ENCODE measurements at regions not wholly inside any gene's neighbourhood (a gene's known extent, or its start where the extent isn't known, plus 50 kb on each side); places are given as distances from the start of the nearest gene placed in this dataset.

GRCh38 chr5:28499766-28500290 is 1461.4 kb upstream of the CDH9 start:
- Histone ChIP-seq H3K9me3 (no peaks in the 10 kb centered on the region), H3K27ac (no peak overlapping the region), H3K36me3 (no peaks in the 10 kb centered on the region), H3K4me1 (no peaks in the 10 kb centered on the region), H3K27me3 (no peaks in the 10 kb centered on the region), H3K4me3 (no peak overlapping the region)
- TF ChIP-seq, protein P1, sequence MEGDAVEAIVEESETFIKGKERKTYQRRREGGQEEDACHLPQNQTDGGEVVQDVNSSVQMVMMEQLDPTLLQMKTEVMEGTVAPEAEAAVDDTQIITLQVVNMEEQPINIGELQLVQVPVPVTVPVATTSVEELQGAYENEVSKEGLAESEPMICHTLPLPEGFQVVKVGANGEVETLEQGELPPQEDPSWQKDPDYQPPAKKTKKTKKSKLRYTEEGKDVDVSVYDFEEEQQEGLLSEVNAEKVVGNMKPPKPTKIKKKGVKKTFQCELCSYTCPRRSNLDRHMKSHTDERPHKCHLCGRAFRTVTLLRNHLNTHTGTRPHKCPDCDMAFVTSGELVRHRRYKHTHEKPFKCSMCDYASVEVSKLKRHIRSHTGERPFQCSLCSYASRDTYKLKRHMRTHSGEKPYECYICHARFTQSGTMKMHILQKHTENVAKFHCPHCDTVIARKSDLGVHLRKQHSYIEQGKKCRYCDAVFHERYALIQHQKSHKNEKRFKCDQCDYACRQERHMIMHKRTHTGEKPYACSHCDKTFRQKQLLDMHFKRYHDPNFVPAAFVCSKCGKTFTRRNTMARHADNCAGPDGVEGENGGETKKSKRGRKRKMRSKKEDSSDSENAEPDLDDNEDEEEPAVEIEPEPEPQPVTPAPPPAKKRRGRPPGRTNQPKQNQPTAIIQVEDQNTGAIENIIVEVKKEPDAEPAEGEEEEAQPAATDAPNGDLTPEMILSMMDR (IDR thresholded peaks at IDR 0.05) = no peak
- TF ChIP-seq POLR2A (IDR thresholded peaks at IDR 0.05) (no peak), POLR2AphosphoS5 (IDR thresholded peaks at IDR 0.05) (no peak)
- intact Hi-C loops (cut with DNase I; ENCODE audit: low total_unique reads) = loop anchor here (10.0 kb wide), 1 partner anchor 415 kb away; no protein-coding TSS in a partner anchor
- no peak for DNase-seq (ENCODE audit: low spot score in 2 of 2)

DNA sequence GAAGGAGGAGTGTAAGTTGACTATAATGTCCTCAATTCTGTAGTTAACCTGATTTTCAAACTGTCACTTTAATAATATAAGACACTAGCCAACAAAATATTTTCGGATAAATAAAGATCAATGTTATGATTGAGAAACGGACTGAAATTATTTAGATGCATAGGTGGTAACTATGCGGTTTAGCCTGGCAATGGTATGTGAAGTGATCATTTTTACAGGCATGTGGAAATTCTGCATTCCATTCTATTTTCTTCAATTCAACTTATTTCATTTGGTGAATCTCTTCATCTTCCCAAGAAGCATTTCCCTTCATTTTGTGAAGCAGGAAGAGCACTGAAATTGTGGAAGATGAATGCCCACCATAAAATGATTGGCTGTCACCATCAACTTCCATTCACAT is 1457.5 kb upstream of the CDH9 start:
- intact Hi-C loops (cut with DNase I; ENCODE audit: low total_unique reads) = no loop called here
- Histone ChIP-seq H3K36me3 (no peaks in the 10 kb centered on the region), H3K4me1 (no peaks in the 10 kb centered on the region), H3K4me3 (no peak overlapping the region), H3K9me3 (peaks cover 0 to 5% of the 10 kb centered on the region in 2 donors), H3K27me3 (no peaks in the 10 kb centered on the region), H3K27ac (no peak overlapping the region)
- no peak for DNase-seq (ENCODE audit: low spot score in 2 of 2)
- TF ChIP-seq POLR2AphosphoS5 (IDR thresholded peaks at IDR 0.05) = no peak
- no peak for TF ChIP-seq POLR2A (IDR thresholded peaks at IDR 0.05)
- TF ChIP-seq, protein P1 (IDR thresholded peaks at IDR 0.05) = no peak

DNA sequence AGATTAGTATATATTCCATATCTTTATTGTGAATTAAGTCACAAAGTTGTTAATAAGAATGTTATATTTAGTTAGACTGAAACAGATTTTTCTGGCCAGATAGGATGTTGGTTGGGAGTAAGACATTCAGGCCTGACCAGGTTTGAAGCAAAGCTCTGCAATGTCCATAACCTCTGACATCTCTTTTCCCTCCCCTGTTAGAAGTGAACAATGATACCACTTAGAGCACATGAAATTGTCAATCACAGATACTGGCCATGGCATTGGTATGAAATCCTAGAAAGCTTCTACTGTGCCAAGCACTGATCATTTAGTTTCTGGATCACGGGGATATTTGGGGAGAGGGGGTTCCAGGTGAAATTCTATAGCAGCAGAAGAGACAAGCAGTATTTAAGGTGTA is 1455.1 kb upstream of the CDH9 start:
- Histone ChIP-seq H3K36me3 (no peaks in the 10 kb centered on the region), H3K4me1 (no peaks in the 10 kb centered on the region), H3K9me3 (peaks cover 0 to 5% of the 10 kb centered on the region in 2 donors), H3K27me3 (no peaks in the 10 kb centered on the region), H3K4me3 (no peak overlapping the region), H3K27ac (no peak overlapping the region)
- DNase-seq (ENCODE audit: low spot score in 2 of 2) = no peak
- TF ChIP-seq POLR2AphosphoS5 (IDR thresholded peaks at IDR 0.05) = no peak
- intact Hi-C loops (cut with DNase I; ENCODE audit: low total_unique reads) = loop anchor here (2.0 kb wide), 1 partner anchor 67 kb away; no protein-coding TSS in a partner anchor

DNA sequence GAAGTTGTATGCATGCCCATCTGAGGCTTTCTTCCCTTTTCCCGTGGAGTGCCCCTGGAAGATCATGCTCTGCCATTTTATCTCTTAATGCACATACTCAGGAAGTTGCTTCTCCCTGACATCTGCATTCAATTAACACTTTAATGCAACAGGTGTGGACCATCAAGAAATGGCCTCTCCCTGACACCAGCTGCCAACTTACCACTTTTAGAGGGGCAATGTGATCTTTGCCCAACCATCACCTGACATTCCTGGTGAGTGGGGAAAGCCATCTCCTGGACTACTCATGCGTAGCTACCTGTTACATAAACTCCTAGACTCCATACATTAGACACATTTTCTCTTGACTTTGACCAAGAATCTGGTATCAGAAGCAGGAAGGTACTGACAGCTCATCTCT is 1450.4 kb upstream of the CDH9 start:
- Histone ChIP-seq H3K9me3 (peaks cover 0 to 5% of the 10 kb centered on the region in 2 donors), H3K27ac (no peak overlapping the region), H3K27me3 (no peaks in the 10 kb centered on the region), H3K4me1 (no peaks in the 10 kb centered on the region), H3K4me3 (no peak overlapping the region), H3K36me3 (no peaks in the 10 kb centered on the region)
- no peak for DNase-seq (ENCODE audit: low spot score in 2 of 2)
- TF ChIP-seq POLR2A (IDR thresholded peaks at IDR 0.05) = no peak
- TF ChIP-seq POLR2AphosphoS5 (IDR thresholded peaks at IDR 0.05) = no peak
- TF ChIP-seq, protein P1 (IDR thresholded peaks at IDR 0.05) = no peak
- intact Hi-C loops (cut with DNase I; ENCODE audit: low total_unique reads) = no loop called here

- H3K4me3 ChIP-seq = no peak overlapping the region
- intact Hi-C loops (cut with DNase I; ENCODE audit: low total_unique reads) = no loop called here
- no peak for DNase-seq (ENCODE audit: low spot score in 2 of 2)
- no peaks in the 10 kb centered on the region for H3K27me3 ChIP-seq
- H3K4me1 ChIP-seq = no peaks in the 10 kb centered on the region
- TF ChIP-seq POLR2AphosphoS5 (IDR thresholded peaks at IDR 0.05) (no peak), POLR2A (IDR thresholded peaks at IDR 0.05) (no peak)
- TF ChIP-seq, protein P1 (IDR thresholded peaks at IDR 0.05) = no peak
- H3K9me3 ChIP-seq = peaks cover 0 to 3% of the 10 kb centered on the region in 2 donors
- no peaks in the 10 kb centered on the region for H3K36me3 ChIP-seq
- no peak overlapping the region for H3K27ac ChIP-seq
These were observed 1445.1 kb upstream of the CDH9 start for GRCh38 chr5:28483327-28484025.
